LNCaP clone FGC (cell line): ENCODE measurements at regions not wholly inside any gene's neighbourhood (a gene's known extent, or its start where the extent isn't known, plus 50 kb on each side); places are given as distances from the start of the nearest gene placed in this dataset.
A peak's percentile ranks its signal among the peaks of the same experiment; 100 is the strongest.
"Not testable (repeated sequence)": the region's sequence is repeated elsewhere in the genome, so short reads cannot be mapped to it uniquely, and the experiment has no call there.

ENCODE experiments used
- DNase-seq: peaks from one replicate; pipeline ENCODE4 v3.0.0-alpha.2; 2011; ENCODE audit warnings: low read depth
- H3K4me3 ChIP-seq: 2 replicates; pipeline ENCODE4 v1.5.1; 2011; ENCODE audit warnings: mild to moderate bottlenecking, low read depth, low read length, control low read depth
- CTCF ChIP-seq: IDR thresholded peaks from 2 replicates; pipeline ENCODE4 v1.5.1; 2012; ENCODE audit warnings: mild to moderate bottlenecking; ENCODE audit not compliant: control insufficient read depth, insufficient read depth; ENCODE audit errors: extremely low read depth

GRCh38 chr12:34219046-34219770 is 196.9 kb downstream of the ALG10 start:
- no peak for DNase-seq
- H3K4me3 ChIP-seq: peak overlapping the region; percentile 59

GRCh38 chr12:34220079-34220478 is 197.8 kb downstream of the ALG10 start:
- DNase-seq, H3K4me3 ChIP-seq: not testable (repeated sequence)

More at GRCh38 chr12:34219046-34219770, 196.9 kb downstream of the ALG10 start:
- TF ChIP-seq CTCF: no peak

GRCh38 chr12:34223640-34224039 is 201.3 kb downstream of the ALG10 start:
- no peak overlapping the region for H3K4me3 ChIP-seq
- DNase-seq: no peak
- TF ChIP-seq CTCF: no peak

GRCh38 chr12:34226044-34226443 is 203.7 kb downstream of the ALG10 start:
- not testable (repeated sequence) for DNase-seq, H3K4me3 ChIP-seq

GRCh38 chr12:34228046-34228445 is 205.8 kb downstream of the ALG10 start:
- H3K4me3 ChIP-seq, DNase-seq: not testable (repeated sequence)

GRCh38 chr12:34229033-34229432 is 206.7 kb downstream of the ALG10 start:
- not testable (repeated sequence) for DNase-seq

GRCh38 chr12:34233618-34234017 is 211.3 kb downstream of the ALG10 start:
- TF ChIP-seq CTCF: no peak
- no peak overlapping the region for H3K4me3 ChIP-seq
- no peak for DNase-seq

More at GRCh38 chr12:34229033-34229432, 206.7 kb downstream of the ALG10 start:
- not testable (repeated sequence) for H3K4me3 ChIP-seq

- no peak for TF ChIP-seq CTCF
- DNase-seq: no peak
- no peak overlapping the region for H3K4me3 ChIP-seq
Measured at GRCh38 chr12:34236073-34236472, 213.8 kb downstream of the ALG10 start.

- no peak for TF ChIP-seq CTCF
- DNase-seq: no peak
- H3K4me3 ChIP-seq: no peak overlapping the region
Measured at GRCh38 chr12:34244608-34245007, 222.3 kb downstream of the ALG10 start.
